Tibial nerve (tissue), 4 donors: ENCODE measurements at regions not wholly inside any gene's neighbourhood (a gene's known extent, or its start where the extent isn't known, plus 50 kb on each side); places are given as distances from the start of the nearest gene placed in this dataset.

ENCODE experiments used
- DNase-seq, 2 donors: peaks; one replicate each; pipeline ENCODE4 v3.0.0-alpha.2; 2019; ENCODE audit warnings: low spot score in 2 of 2
- H3K27ac ChIP-seq, 4 donors: fragments of 200-600 bp; sonication (generic) in 3 of 4; one replicate each; pipeline ENCODE4 v1.5.1; 2017 to 2019; ENCODE audit warnings: mild to moderate bottlenecking in 1 of 4
- H3K27me3 ChIP-seq, 2 donors: fragments of 200-600 bp; sonication (generic) in 1 of 2; one replicate each; pipeline versions ENCODE4 v1.5.1 to v1.6.0; 2017 to 2019
- H3K36me3 ChIP-seq, 3 donors: fragments of 200-600 bp; sonication (generic); one replicate each; pipeline ENCODE4 v1.5.1; 2018 to 2019
- H3K4me1 ChIP-seq, 4 donors: fragments of 200-600 bp; sonication (generic) in 3 of 4; one replicate each; pipeline ENCODE4 v1.5.1; 2017 to 2019
- H3K4me3 ChIP-seq, 4 donors: fragments of 200-600 bp; sonication (generic) in 3 of 4; one replicate each; pipeline ENCODE4 v1.5.1; 2017 to 2019; ENCODE audit warnings: mild to moderate bottlenecking in 1 of 4, moderate library complexity in 1 of 4
- H3K9me3 ChIP-seq, 4 donors: fragments of 200-600 bp; sonication (generic) in 3 of 4; one replicate each; pipeline ENCODE4 v1.5.1; 2017 to 2019
- CTCF ChIP-seq, 5 experiments: fragments of 200-600 bp in 3 of 5; fragments of 450-650 bp in 2 of 5; sonication (generic) in 3 of 5; IDR thresholded peaks; one replicate each; pipeline ENCODE4 v1.5.1; 2016 to 2019; ENCODE audit warnings: antibody characterized with exemption in 5 of 5, mild to moderate bottlenecking in 3 of 5, moderate library complexity in 2 of 5
- EP300 ChIP-seq, 2 donors: sonication (generic); formaldehyde crosslinking; IDR thresholded peaks; one replicate each; pipeline ENCODE4 v1.6.1; 2017; ENCODE audit warnings: antibody characterized with exemption in 2 of 2, mild to moderate bottlenecking in 1 of 2
- POLR2A ChIP-seq, 2 donors: fragments of 450-650 bp; IDR thresholded peaks; one replicate each; pipeline ENCODE4 v1.6.1; 2017; ENCODE audit warnings: antibody characterized with exemption in 2 of 2, mild to moderate bottlenecking in 2 of 2, moderate library complexity in 2 of 2
- WGBS, 2 donors: methylation state at CpG; one replicate each; pipeline ENCODE4 v1.1.5; 2018; 5-methylcytosine and 5-hydroxymethylcytosine counted together

GRCh38 chr9:86491468-86492266, 137.5 kb upstream of the TUT7 start:
- Histone ChIP-seq H3K4me1 (no peaks in the 10 kb centered on the region), H3K4me3 (no peak overlapping the region), H3K27ac (no peak overlapping the region), H3K9me3 (no peaks in the 10 kb centered on the region), H3K27me3 (no peaks in the 10 kb centered on the region), H3K36me3 (no peaks in the 10 kb centered on the region)
- WGBS, 2 donors = 74 to 83% methylated on average over 8 of the region's 8 CpGs
- TF ChIP-seq CTCF (IDR thresholded peaks at IDR 0.05) = no peak
- TF ChIP-seq POLR2A (IDR thresholded peaks at IDR 0.05) = no peak
- TF ChIP-seq EP300 (IDR thresholded peaks at IDR 0.05) = no peak
- no peak for DNase-seq

DNA sequence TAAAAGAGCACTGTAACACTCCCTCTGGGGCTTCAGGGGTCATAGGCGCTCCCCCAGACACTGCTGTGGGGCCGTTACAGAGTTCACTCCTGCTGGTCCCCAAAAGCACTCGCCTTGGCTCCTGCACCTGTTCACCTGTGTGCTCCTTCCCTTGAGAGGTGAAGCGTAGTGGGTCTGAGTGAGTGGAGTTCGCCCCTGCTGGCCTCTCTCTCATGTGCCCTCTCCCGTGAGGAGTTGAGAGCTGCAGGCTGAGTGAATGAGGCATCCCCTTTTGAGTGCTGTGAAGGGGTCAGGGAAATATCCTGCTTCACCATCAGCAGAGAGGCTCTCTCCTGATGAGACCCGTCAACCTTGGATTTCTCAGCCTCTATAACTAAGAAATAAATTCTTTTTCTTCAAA, 134.6 kb upstream of the TUT7 start:
- Histone ChIP-seq H3K27me3 (no peaks in the 10 kb centered on the region), H3K4me3 (no peak overlapping the region), H3K27ac (no peak overlapping the region), H3K9me3 (no peaks in the 10 kb centered on the region), H3K36me3 (no peaks in the 10 kb centered on the region), H3K4me1 (no peaks in the 10 kb centered on the region)
- TF ChIP-seq POLR2A (IDR thresholded peaks at IDR 0.05) (no peak), CTCF (IDR thresholded peaks at IDR 0.05) (no peak), EP300 (IDR thresholded peaks at IDR 0.05) (no peak)
- no peak for DNase-seq
- WGBS, 2 donors = 85 to 94% methylated on average over 7 of the region's 7 CpGs

DNA sequence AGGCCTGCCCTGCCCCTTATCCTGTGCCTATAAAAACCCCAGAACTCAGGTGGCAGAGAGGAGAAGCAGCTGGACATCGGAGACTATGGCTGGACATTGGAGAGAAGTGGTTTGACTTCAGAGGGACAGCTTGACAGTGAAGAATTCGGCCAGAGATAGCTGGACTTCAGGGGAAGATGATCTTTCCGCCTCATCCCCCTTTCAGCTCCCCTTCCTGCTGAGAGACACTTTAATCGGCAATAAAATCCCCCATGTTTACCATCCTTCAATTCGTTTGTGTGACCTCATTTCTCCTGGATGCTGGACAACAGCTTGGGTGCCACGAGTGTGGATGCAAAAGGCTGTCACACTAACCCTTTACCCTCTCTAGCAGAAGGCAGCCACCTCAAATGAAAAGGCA, 134.1 kb upstream of the TUT7 start:
- Histone ChIP-seq H3K36me3 (no peaks in the 10 kb centered on the region), H3K27me3 (no peaks in the 10 kb centered on the region), H3K4me3 (no peak overlapping the region), H3K4me1 (no peaks in the 10 kb centered on the region), H3K9me3 (no peaks in the 10 kb centered on the region), H3K27ac (no peak overlapping the region)
- no peak for DNase-seq
- 77 to 78% methylated on average over 6 of the region's 6 CpGs for WGBS, 2 donors
- TF ChIP-seq EP300 (IDR thresholded peaks at IDR 0.05) (no peak), POLR2A (IDR thresholded peaks at IDR 0.05) (no peak), CTCF (IDR thresholded peaks at IDR 0.05) (no peak)

- Histone ChIP-seq H3K4me1 (no peaks in the 10 kb centered on the region), H3K27me3 (no peaks in the 10 kb centered on the region), H3K4me3 (no peak overlapping the region), H3K27ac (no peak overlapping the region), H3K36me3 (no peaks in the 10 kb centered on the region), H3K9me3 (no peaks in the 10 kb centered on the region)
- DNase-seq = no peak
- WGBS, 2 donors = 66 to 78% methylated on average over 2 of the region's 2 CpGs
- no peak for TF ChIP-seq CTCF (IDR thresholded peaks at IDR 0.05)
Observed at GRCh38 chr9:86487838-86488233, 133.6 kb upstream of the TUT7 start.

GRCh38 chr9:86486891-86487837, 133.0 kb upstream of the TUT7 start:
- H3K27ac ChIP-seq = no peak overlapping the region
- no peak overlapping the region for H3K4me3 ChIP-seq
- 0 to 6% methylated on average over 1 of the region's 1 CpG for WGBS, 2 donors
- no peaks in the 10 kb centered on the region for H3K36me3 ChIP-seq
- DNase-seq = no peak
- H3K4me1 ChIP-seq = no peaks in the 10 kb centered on the region
- H3K9me3 ChIP-seq = no peaks in the 10 kb centered on the region
- H3K27me3 ChIP-seq = no peaks in the 10 kb centered on the region
- peak; percentile 50 to 79 (median 53) for TF ChIP-seq CTCF (IDR thresholded peaks at IDR 0.05)
- TF ChIP-seq EP300 (IDR thresholded peaks at IDR 0.05) = peak in 1 of 2 donors; percentile 14
- TF ChIP-seq POLR2A (IDR thresholded peaks at IDR 0.05) = no peak
